ENCODE measurements at regions not wholly inside any gene's neighbourhood (a gene's known extent, or its start where the extent isn't known, plus 50 kb on each side); places are given as distances from the start of the nearest gene placed in this dataset.

GRCh38 chr9:23552876-23553601 lies 273.0 kb downstream of the ELAVL2 start:
- TF ChIP-seq CTCF (IDR thresholded peaks at IDR 0.05; ENCODE audit: low read depth, low read length) (no peak), MYC (IDR thresholded peaks at IDR 0.05; ENCODE audit: low read depth, low read length) (no peak)
- no peak overlapping the region for H3K4me3 ChIP-seq (ENCODE audit: low read depth, low read length)
- DNase-seq (ENCODE audit: low read depth), result no peak

- TF ChIP-seq MAX (IDR thresholded peaks at IDR 0.05; ENCODE audit: low read depth, low read length) (no peak), MYC (IDR thresholded peaks at IDR 0.05; ENCODE audit: low read depth, low read length) (no peak), POLR2A (IDR thresholded peaks at IDR 0.05; ENCODE audit: extremely low read depth, insufficient read length) (no peak), CTCF (IDR thresholded peaks at IDR 0.05; ENCODE audit: low read depth, low read length) (no peak)
- no peak overlapping the region for H3K4me3 ChIP-seq (ENCODE audit: low read depth, low read length)
- no peak for DNase-seq (ENCODE audit: low read depth)
Measured at GRCh38 chr9:23554686-23555085, 271.4 kb downstream of the ELAVL2 start.

GRCh38 chr9:23555851-23556250 lies 270.2 kb downstream of the ELAVL2 start:
- no peak for DNase-seq (ENCODE audit: low read depth)
- no peak for TF ChIP-seq POLR2A (IDR thresholded peaks at IDR 0.05; ENCODE audit: extremely low read depth, insufficient read length)
- TF ChIP-seq CTCF (IDR thresholded peaks at IDR 0.05; ENCODE audit: low read depth, low read length), result no peak
- TF ChIP-seq MAX (IDR thresholded peaks at IDR 0.05; ENCODE audit: low read depth, low read length), result no peak
- no peak for TF ChIP-seq MYC (IDR thresholded peaks at IDR 0.05; ENCODE audit: low read depth, low read length)
- H3K4me3 ChIP-seq (ENCODE audit: low read depth, low read length), result no peak overlapping the region

- no peak for TF ChIP-seq MYC (IDR thresholded peaks at IDR 0.05; ENCODE audit: low read depth, low read length)
- no peak for TF ChIP-seq MAX (IDR thresholded peaks at IDR 0.05; ENCODE audit: low read depth, low read length)
- no peak for TF ChIP-seq CTCF (IDR thresholded peaks at IDR 0.05; ENCODE audit: low read depth, low read length)
- no peak for TF ChIP-seq POLR2A (IDR thresholded peaks at IDR 0.05; ENCODE audit: extremely low read depth, insufficient read length)
- no peak overlapping the region for H3K4me3 ChIP-seq (ENCODE audit: low read depth, low read length)
- DNase-seq (ENCODE audit: low read depth), result no peak
Measured at GRCh38 chr9:23556459-23556858, 269.6 kb downstream of the ELAVL2 start.

GRCh38 chr9:23557689-23558088 lies 268.4 kb downstream of the ELAVL2 start:
- TF ChIP-seq POLR2A (IDR thresholded peaks at IDR 0.05; ENCODE audit: extremely low read depth, insufficient read length) (no peak), CTCF (IDR thresholded peaks at IDR 0.05; ENCODE audit: low read depth, low read length) (no peak), MYC (IDR thresholded peaks at IDR 0.05; ENCODE audit: low read depth, low read length) (no peak), MAX (IDR thresholded peaks at IDR 0.05; ENCODE audit: low read depth, low read length) (no peak)
- no peak overlapping the region for H3K4me3 ChIP-seq (ENCODE audit: low read depth, low read length)
- no peak for DNase-seq (ENCODE audit: low read depth)

GRCh38 chr9:23559522-23559921 lies 266.5 kb downstream of the ELAVL2 start:
- no peak for TF ChIP-seq MYC (IDR thresholded peaks at IDR 0.05; ENCODE audit: low read depth, low read length)
- no peak for DNase-seq (ENCODE audit: low read depth)
- no peak overlapping the region for H3K4me3 ChIP-seq (ENCODE audit: low read depth, low read length)
